ENCODE measurements at regions not wholly inside any gene's neighbourhood (a gene's known extent, or its start where the extent isn't known, plus 50 kb on each side); places are given as distances from the start of the nearest gene placed in this dataset.
A peak's percentile ranks its signal among the peaks of the same experiment; 100 is the strongest.
"Not testable (repeated sequence)": the region's sequence is repeated elsewhere in the genome, so short reads cannot be mapped to it uniquely, and the experiment has no call there.

DNA sequence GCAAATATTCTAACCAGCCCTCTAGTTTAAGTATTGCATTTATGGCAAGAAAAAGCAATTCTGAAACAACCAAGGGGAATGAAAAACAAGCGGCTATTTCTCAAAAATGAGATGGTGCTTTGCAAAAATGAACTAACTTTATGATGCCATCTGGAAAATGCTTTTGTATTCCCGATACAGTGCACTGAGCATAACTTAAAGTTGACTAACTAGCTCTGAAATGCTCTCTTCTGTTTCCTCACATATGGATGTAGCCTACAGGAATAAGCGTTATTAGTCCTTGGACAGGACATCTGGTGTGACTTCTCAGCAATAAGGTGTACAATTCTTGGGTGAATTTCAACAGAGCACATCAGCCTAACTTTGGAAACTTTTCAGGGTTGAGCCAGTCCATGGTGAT lies 228.2 kb upstream of the DDI1 start (continued):
- TF ChIP-seq, protein P1, sequence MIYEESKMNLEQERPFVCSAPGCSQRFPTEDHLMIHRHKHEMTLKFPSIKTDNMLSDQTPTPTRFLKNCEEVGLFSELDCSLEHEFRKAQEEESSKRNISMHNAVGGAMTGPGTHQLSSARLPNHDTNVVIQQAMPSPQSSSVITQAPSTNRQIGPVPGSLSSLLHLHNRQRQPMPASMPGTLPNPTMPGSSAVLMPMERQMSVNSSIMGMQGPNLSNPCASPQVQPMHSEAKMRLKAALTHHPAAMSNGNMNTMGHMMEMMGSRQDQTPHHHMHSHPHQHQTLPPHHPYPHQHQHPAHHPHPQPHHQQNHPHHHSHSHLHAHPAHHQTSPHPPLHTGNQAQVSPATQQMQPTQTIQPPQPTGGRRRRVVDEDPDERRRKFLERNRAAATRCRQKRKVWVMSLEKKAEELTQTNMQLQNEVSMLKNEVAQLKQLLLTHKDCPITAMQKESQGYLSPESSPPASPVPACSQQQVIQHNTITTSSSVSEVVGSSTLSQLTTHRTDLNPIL (CRISPR knock-in tag; IDR thresholded peaks at IDR 0.05; ENCODE audit: low read depth) = no peak
- TF ChIP-seq, protein P2, sequence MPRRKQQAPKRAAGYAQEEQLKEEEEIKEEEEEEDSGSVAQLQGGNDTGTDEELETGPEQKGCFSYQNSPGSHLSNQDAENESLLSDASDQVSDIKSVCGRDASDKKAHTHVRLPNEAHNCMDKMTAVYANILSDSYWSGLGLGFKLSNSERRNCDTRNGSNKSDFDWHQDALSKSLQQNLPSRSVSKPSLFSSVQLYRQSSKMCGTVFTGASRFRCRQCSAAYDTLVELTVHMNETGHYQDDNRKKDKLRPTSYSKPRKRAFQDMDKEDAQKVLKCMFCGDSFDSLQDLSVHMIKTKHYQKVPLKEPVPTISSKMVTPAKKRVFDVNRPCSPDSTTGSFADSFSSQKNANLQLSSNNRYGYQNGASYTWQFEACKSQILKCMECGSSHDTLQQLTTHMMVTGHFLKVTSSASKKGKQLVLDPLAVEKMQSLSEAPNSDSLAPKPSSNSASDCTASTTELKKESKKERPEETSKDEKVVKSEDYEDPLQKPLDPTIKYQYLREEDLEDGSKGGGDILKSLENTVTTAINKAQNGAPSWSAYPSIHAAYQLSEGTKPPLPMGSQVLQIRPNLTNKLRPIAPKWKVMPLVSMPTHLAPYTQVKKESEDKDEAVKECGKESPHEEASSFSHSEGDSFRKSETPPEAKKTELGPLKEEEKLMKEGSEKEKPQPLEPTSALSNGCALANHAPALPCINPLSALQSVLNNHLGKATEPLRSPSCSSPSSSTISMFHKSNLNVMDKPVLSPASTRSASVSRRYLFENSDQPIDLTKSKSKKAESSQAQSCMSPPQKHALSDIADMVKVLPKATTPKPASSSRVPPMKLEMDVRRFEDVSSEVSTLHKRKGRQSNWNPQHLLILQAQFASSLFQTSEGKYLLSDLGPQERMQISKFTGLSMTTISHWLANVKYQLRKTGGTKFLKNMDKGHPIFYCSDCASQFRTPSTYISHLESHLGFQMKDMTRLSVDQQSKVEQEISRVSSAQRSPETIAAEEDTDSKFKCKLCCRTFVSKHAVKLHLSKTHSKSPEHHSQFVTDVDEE (CRISPR knock-in tag; IDR thresholded peaks at IDR 0.05) = no peak

DNA sequence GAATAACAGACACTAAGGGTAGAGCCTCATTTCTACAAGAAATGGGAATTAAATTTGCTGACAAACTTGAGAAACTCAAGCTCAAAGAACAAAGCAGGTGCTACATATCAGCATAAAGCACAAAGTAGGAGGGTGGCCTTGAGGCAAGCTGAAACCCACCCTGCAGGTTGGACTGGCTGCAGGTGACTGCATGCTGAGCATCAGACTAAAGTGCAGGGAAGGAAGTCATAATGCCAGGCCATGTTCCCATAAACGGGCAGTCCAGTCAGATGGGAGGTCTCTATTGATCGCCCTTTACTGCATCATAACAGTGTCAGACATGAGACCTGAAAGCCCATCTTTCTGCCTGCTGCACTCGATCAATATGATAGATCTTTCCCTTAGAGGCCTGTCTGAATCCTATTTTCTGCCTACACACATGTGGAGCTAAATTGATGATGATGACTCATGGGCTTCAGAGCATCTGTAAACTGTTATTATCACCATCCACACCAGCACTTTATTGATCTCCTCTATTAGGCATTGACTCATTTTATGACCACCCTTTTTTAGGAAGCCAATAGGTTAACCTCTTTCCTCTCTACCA lies 224.5 kb upstream of the DDI1 start:
- ATAC-seq = no peak
- TF ChIP-seq ARNTL (CRISPR knock-in tag; IDR thresholded peaks at IDR 0.05; ENCODE audit: borderline replicate concordance, low read depth) (no peak), SNAI2 (CRISPR knock-in tag; IDR thresholded peaks at IDR 0.05) (no peak), ZFP30 (CRISPR knock-in tag; IDR thresholded peaks at IDR 0.05) (no peak), ZNF70 (CRISPR knock-in tag; IDR thresholded peaks at IDR 0.05) (no peak), BACH2 (CRISPR knock-in tag; IDR thresholded peaks at IDR 0.05; ENCODE audit: borderline replicate concordance) (no peak), RARB (CRISPR knock-in tag; IDR thresholded peaks at IDR 0.05) (no peak)
- TF ChIP-seq, protein P3, sequence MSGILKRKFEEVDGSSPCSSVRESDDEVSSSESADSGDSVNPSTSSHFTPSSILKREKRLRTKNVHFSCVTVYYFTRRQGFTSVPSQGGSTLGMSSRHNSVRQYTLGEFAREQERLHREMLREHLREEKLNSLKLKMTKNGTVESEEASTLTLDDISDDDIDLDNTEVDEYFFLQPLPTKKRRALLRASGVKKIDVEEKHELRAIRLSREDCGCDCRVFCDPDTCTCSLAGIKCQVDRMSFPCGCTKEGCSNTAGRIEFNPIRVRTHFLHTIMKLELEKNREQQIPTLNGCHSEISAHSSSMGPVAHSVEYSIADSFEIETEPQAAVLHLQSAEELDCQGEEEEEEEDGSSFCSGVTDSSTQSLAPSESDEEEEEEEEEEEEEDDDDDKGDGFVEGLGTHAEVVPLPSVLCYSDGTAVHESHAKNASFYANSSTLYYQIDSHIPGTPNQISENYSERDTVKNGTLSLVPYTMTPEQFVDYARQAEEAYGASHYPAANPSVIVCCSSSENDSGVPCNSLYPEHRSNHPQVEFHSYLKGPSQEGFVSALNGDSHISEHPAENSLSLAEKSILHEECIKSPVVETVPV (CRISPR knock-in tag; IDR thresholded peaks at IDR 0.05) = no peak

DNA sequence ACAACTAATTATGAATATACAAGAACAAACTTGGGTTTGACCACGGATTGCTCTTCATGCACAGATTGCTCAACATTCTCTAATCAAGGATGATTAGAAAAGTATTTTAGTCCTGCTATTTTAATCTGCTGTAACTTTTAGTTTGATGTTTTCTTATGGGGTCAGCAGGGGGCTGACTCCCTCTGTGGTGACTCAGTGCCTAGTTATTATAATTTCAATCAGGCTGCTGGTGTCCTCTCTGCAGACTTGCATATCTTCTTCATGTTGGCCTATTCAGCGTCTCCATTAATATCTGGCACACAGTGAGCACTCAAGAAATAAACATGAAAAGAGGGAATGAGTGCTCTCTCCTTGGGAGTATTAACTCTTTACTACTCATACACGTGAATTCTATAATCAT lies 223.8 kb upstream of the DDI1 start:
- TF ChIP-seq ISL1 (CRISPR knock-in tag; IDR thresholded peaks at IDR 0.05) = peak; percentile 43
- TF ChIP-seq ZFP30 (CRISPR knock-in tag; IDR thresholded peaks at IDR 0.05) = no peak
- peak; percentile 51; the same call in 2 of the 3 replicates for ATAC-seq

DNA sequence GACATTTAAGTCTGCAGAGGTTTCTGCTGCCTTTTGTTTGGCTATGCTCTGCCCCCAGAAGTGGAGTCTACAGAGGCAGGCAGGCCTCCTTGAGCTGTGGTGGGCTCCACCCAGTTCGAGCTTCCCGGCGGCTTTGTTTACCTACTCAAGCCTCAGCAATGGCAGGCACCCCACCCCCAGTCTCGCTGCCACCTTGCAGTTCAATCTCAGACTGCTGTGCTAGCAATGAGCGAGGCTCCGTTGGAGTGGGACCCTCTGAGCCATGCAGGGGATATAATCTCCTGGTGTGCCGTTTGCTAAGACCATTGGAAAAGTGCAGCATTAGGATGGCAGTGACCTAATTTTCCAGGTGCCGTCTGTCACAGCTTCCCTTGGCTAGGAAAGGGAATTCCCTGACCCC lies 216.1 kb upstream of the DDI1 start:
- not testable (repeated sequence) for ATAC-seq

DNA sequence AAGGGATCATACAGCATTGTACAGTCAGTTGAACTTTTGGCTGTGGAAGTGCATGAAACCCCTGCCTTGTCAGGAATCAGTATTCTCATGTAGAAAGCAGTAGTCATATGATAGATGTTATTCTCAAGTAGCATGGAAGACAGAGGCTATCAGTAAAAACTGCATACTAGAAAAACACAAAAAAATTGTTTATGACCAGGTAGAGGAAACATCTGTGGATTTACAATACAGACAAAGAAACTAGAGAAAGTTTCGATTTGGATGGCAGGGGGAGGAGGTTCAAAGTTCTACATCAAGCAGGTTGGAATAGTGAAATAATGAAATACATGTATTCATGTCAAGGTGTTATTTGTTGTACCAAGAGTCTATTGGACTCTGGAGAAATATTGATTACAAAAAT lies 212.3 kb upstream of the DDI1 start:
- TF ChIP-seq TCF4 (CRISPR knock-in tag; IDR thresholded peaks at IDR 0.05; ENCODE audit: borderline replicate concordance) (no peak), ISL1 (CRISPR knock-in tag; IDR thresholded peaks at IDR 0.05) (no peak), ZNF8 (CRISPR knock-in tag; IDR thresholded peaks at IDR 0.05) (no peak), PPARA (CRISPR knock-in tag; IDR thresholded peaks at IDR 0.05; ENCODE audit: borderline replicate concordance) (no peak), ZNF565 (CRISPR knock-in tag; conservative IDR thresholded peaks at IDR 0.05; ENCODE audit: low read depth) (no peak), ARNTL (CRISPR knock-in tag; IDR thresholded peaks at IDR 0.05; ENCODE audit: borderline replicate concordance, low read depth) (no peak), ZC3H10 (CRISPR knock-in tag; IDR thresholded peaks at IDR 0.05) (no peak), RARB (CRISPR knock-in tag; IDR thresholded peaks at IDR 0.05) (no peak), ZNF70 (CRISPR knock-in tag; IDR thresholded peaks at IDR 0.05) (no peak), ZFP3 (CRISPR knock-in tag; IDR thresholded peaks at IDR 0.05) (no peak), SNAI2 (CRISPR knock-in tag; IDR thresholded peaks at IDR 0.05) (no peak), ZFP30 (CRISPR knock-in tag; IDR thresholded peaks at IDR 0.05) (no peak)
- TF ChIP-seq, protein P4, sequence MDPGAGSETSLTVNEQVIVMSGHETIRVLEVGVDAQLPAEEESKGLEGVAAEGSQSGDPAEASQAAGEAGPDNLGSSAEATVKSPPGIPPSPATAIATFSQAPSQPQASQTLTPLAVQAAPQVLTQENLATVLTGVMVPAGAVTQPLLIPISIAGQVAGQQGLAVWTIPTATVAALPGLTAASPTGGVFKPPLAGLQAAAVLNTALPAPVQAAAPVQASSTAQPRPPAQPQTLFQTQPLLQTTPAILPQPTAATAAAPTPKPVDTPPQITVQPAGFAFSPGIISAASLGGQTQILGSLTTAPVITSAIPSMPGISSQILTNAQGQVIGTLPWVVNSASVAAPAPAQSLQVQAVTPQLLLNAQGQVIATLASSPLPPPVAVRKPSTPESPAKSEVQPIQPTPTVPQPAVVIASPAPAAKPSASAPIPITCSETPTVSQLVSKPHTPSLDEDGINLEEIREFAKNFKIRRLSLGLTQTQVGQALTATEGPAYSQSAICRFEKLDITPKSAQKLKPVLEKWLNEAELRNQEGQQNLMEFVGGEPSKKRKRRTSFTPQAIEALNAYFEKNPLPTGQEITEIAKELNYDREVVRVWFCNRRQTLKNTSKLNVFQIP (CRISPR knock-in tag; IDR thresholded peaks at IDR 0.05; ENCODE audit: borderline replicate concordance, low read depth) = no peak
- no peak for ATAC-seq

DNA sequence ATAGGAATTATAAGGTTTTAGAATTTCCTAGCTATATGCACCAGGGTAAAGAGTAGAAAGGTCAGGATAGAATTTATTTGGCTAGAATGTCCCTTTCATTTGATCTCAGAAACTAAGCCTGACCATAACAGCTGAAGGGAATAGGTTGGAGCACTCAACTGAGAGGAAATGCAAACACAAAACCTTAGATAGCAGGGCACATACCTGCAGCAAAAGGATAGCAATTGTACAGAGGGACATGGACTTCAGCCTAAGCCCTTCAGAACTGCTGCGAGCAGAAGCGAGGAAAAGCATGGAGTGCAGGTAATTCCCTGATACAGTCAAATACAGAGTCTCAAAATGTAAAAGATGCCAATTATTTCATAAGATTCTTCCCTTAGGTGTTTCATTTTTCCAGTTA lies 211.0 kb upstream of the DDI1 start:
- ATAC-seq = no peak
- no peak for TF ChIP-seq ZNF565 (CRISPR knock-in tag; conservative IDR thresholded peaks at IDR 0.05; ENCODE audit: low read depth)
- no peak for TF ChIP-seq BACH2 (CRISPR knock-in tag; IDR thresholded peaks at IDR 0.05; ENCODE audit: borderline replicate concordance)
- no peak for TF ChIP-seq CSDC2 (CRISPR knock-in tag; IDR thresholded peaks at IDR 0.05)
- no peak for TF ChIP-seq ARNTL (CRISPR knock-in tag; IDR thresholded peaks at IDR 0.05; ENCODE audit: borderline replicate concordance, low read depth)
- TF ChIP-seq, protein P2 (CRISPR knock-in tag; IDR thresholded peaks at IDR 0.05) = no peak
- TF ChIP-seq ISL1 (CRISPR knock-in tag; IDR thresholded peaks at IDR 0.05) = no peak
- TF ChIP-seq ZFP30 (CRISPR knock-in tag; IDR thresholded peaks at IDR 0.05) = no peak
- no peak for TF ChIP-seq GLIS3 (CRISPR knock-in tag; IDR thresholded peaks at IDR 0.05)
- TF ChIP-seq, protein P3 (CRISPR knock-in tag; IDR thresholded peaks at IDR 0.05) = no peak
- TF ChIP-seq ESRRG (CRISPR knock-in tag; IDR thresholded peaks at IDR 0.05) = no peak
- TF ChIP-seq PPARA (CRISPR knock-in tag; IDR thresholded peaks at IDR 0.05; ENCODE audit: borderline replicate concordance) = no peak
- TF ChIP-seq ZNF8 (CRISPR knock-in tag; IDR thresholded peaks at IDR 0.05) = no peak
